Ascending aorta (tissue), 2 donors: ENCODE measurements at regions not wholly inside any gene's neighbourhood (a gene's known extent, or its start where the extent isn't known, plus 50 kb on each side); places are given as distances from the start of the nearest gene placed in this dataset.

Experiments
- DNase-seq, 2 donors: peaks; one replicate each; pipeline ENCODE4 v3.0.0-alpha.2; 2019; ENCODE audit warnings: low spot score in 2 of 2
- H3K27ac ChIP-seq, 2 donors: fragments of 200-600 bp; sonication (generic); one replicate each; pipeline ENCODE4 v1.5.1; 2016 to 2017; ENCODE audit warnings: mild to moderate bottlenecking in 1 of 2
- H3K27me3 ChIP-seq: fragments of 200-600 bp; sonication (generic); one replicate; pipeline ENCODE4 v1.5.1; 2017
- H3K36me3 ChIP-seq, 2 donors: fragments of 200-600 bp; sonication (generic); one replicate each; pipeline ENCODE4 v1.5.1; 2016
- H3K4me1 ChIP-seq, 2 donors: fragments of 200-600 bp; sonication (generic); one replicate each; pipeline ENCODE4 v1.5.1; 2016 to 2017; ENCODE audit warnings: mild to moderate bottlenecking in 1 of 2
- H3K4me3 ChIP-seq, 2 donors: fragments of 200-600 bp; sonication (generic); one replicate each; pipeline ENCODE4 v1.5.1; 2016 to 2017; ENCODE audit warnings: mild to moderate bottlenecking in 1 of 2
- H3K9me3 ChIP-seq, 2 donors: fragments of 200-600 bp; sonication (generic); one replicate each; pipeline ENCODE4 v1.5.1; 2016
- CTCF ChIP-seq, 3 experiments: fragments of 200-600 bp in 2 of 3; fragments of 450-650 bp in 1 of 3; sonication (generic) in 2 of 3; IDR thresholded peaks; one replicate each; pipeline ENCODE4 v1.5.1; 2016 to 2019; ENCODE audit warnings: antibody characterized with exemption in 3 of 3, mild to moderate bottlenecking in 1 of 3, moderate library complexity in 1 of 3
- intact Hi-C: fragments of 100-400 bp; cut with DNase I; formaldehyde crosslinking; loops from one replicate; pipeline ENCODE4 v1.15.1; 2023

GRCh38 chr10:60669501-60669900 lies 108.8 kb upstream of the CDK1 start:
- Histone ChIP-seq H3K4me3 (no peak overlapping the region), H3K9me3 (no peaks in the 10 kb centered on the region), H3K27me3 (no peaks in the 10 kb centered on the region), H3K27ac (no peak overlapping the region), H3K4me1 (no peaks in the 10 kb centered on the region), H3K36me3 (no peaks in the 10 kb centered on the region)
- intact Hi-C loops = no loop called here
- DNase-seq = no peak
- no peak for TF ChIP-seq CTCF (IDR thresholded peaks at IDR 0.05)

GRCh38 chr10:60666221-60666620 lies 112.1 kb upstream of the CDK1 start:
- no peak for TF ChIP-seq CTCF (IDR thresholded peaks at IDR 0.05)
- H3K9me3 ChIP-seq = no peaks in the 10 kb centered on the region
- H3K36me3 ChIP-seq = no peaks in the 10 kb centered on the region
- intact Hi-C loops = no loop called here
- no peak overlapping the region for H3K27ac ChIP-seq
- no peak overlapping the region for H3K4me3 ChIP-seq
- no peaks in the 10 kb centered on the region for H3K27me3 ChIP-seq
- DNase-seq = no peak
- H3K4me1 ChIP-seq = no peaks in the 10 kb centered on the region

GRCh38 chr10:60664859-60665258 lies 113.4 kb upstream of the CDK1 start:
- H3K9me3 ChIP-seq = peaks cover 0 to 4% of the 10 kb centered on the region in 2 donors
- no peaks in the 10 kb centered on the region for H3K36me3 ChIP-seq
- H3K27ac ChIP-seq = no peak overlapping the region
- no peaks in the 10 kb centered on the region for H3K27me3 ChIP-seq
- no peak for DNase-seq
- H3K4me1 ChIP-seq = no peaks in the 10 kb centered on the region
- no peak overlapping the region for H3K4me3 ChIP-seq
- TF ChIP-seq CTCF (IDR thresholded peaks at IDR 0.05) = no peak
- intact Hi-C loops = no loop called here

- Histone ChIP-seq H3K36me3 (no peaks in the 10 kb centered on the region), H3K4me1 (no peaks in the 10 kb centered on the region), H3K27ac (no peak overlapping the region), H3K9me3 (peaks cover 0 to 7% of the 10 kb centered on the region in 2 donors), H3K4me3 (no peak overlapping the region), H3K27me3 (no peaks in the 10 kb centered on the region)
- no peak for DNase-seq
- TF ChIP-seq CTCF (IDR thresholded peaks at IDR 0.05) = no peak
- intact Hi-C loops = no loop called here
These were observed 114.4 kb upstream of the CDK1 start for GRCh38 chr10:60663850-60664249.

- Histone ChIP-seq H3K9me3 (peaks cover 0 to 15% of the 10 kb centered on the region in 2 donors), H3K36me3 (no peaks in the 10 kb centered on the region), H3K27me3 (no peaks in the 10 kb centered on the region), H3K4me1 (no peaks in the 10 kb centered on the region), H3K4me3 (no peak overlapping the region), H3K27ac (no peak overlapping the region)
- intact Hi-C loops = no loop called here
- no peak for TF ChIP-seq CTCF (IDR thresholded peaks at IDR 0.05)
- DNase-seq = no peak
These were observed 115.2 kb upstream of the CDK1 start for GRCh38 chr10:60662917-60663614.

GRCh38 chr10:60661637-60662036 lies 116.6 kb upstream of the CDK1 start:
- intact Hi-C loops = no loop called here
- Histone ChIP-seq H3K4me3 (no peak overlapping the region), H3K4me1 (no peaks in the 10 kb centered on the region), H3K36me3 (no peaks in the 10 kb centered on the region), H3K27me3 (no peaks in the 10 kb centered on the region), H3K9me3 (peaks cover 0 to 17% of the 10 kb centered on the region in 2 donors), H3K27ac (no peak overlapping the region)
- no peak for DNase-seq
- no peak for TF ChIP-seq CTCF (IDR thresholded peaks at IDR 0.05)
